ENCODE measurements at regions not wholly inside any gene's neighbourhood (a gene's known extent, or its start where the extent isn't known, plus 50 kb on each side); places are given as distances from the start of the nearest gene placed in this dataset.
A peak's percentile ranks its signal among the peaks of the same experiment; 100 is the strongest.

DNA sequence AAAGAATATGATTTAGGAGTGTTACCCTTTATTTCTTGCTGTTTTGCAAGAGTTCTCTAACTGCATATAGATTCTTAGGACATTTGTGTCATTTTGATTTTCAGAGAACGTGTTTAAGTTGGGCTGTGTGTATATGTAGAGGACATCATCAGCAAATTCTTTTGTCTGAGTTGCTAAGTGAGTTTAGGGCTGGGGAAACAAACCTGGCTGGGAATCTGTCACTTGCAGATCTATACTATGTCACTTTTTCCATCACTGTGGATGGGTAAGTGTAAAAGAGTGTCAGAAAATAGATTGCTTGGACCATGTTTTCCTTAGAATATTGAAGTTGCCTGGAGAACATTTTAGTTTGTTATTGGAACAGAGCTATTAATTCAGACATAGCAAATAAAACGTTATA, 349.1 kb upstream of the NEGR1 start:
- no peak overlapping the region for H4K91ac ChIP-seq (ENCODE audit: low read depth, low read length, poor library complexity)
- no peak overlapping the region for H3K14ac ChIP-seq (ENCODE audit: low read length)
- H2AK5ac ChIP-seq (ENCODE audit: low read depth, low read length), result no peak overlapping the region
- no peaks in the 10 kb centered on the region for H3K4me1 ChIP-seq (ENCODE audit: control insufficient read depth in 2 of 2, insufficient read depth in 1 of 2, low read depth in 1 of 2, low read length in 2 of 2)
- no peaks in the 10 kb centered on the region for H3K36me3 ChIP-seq (replicated peaks in 1 of 2; ENCODE audit: control insufficient read depth in 2 of 2, insufficient read depth in 2 of 2, low read length in 2 of 2)
- H3K4me3 ChIP-seq (ENCODE audit: low read length in 2 of 2), result no peak overlapping the region
- no peaks in the 10 kb centered on the region for H3K27me3 ChIP-seq (ENCODE audit: control insufficient read depth in 3 of 3, insufficient read depth in 3 of 3, low read depth in 1 of 3, low read length in 3 of 3)
- no peaks in the 10 kb centered on the region for H3K79me1 ChIP-seq (ENCODE audit: low read depth, low read length)
- H3K23ac ChIP-seq (ENCODE audit: low read depth, low read length, poor library complexity), result no peak overlapping the region
- H4K8ac ChIP-seq (ENCODE audit: low read depth, low read length), result no peak overlapping the region
- no peak for DNase-seq (ENCODE audit: low spot score)
- WGBS, 2 donors (ENCODE audit: extremely low coverage in 2 of 2, insufficient read length in 2 of 2, insufficient replicate concordance in 1 of 2), result no CpG with 5 or more reads among the region's 2 CpGs
- no peak overlapping the region for H3K9ac ChIP-seq (ENCODE audit: low read depth, low read length, poor library complexity)
- H3K4ac ChIP-seq (ENCODE audit: low read length), result no peak overlapping the region
- no peak overlapping the region for H2BK12ac ChIP-seq (ENCODE audit: low read length)
- no peak overlapping the region for H2BK120ac ChIP-seq (ENCODE audit: low read depth, low read length)
- no peak overlapping the region for H3K18ac ChIP-seq (ENCODE audit: low read length)
- peaks cover 0 to under 1% of the 10 kb centered on the region in 2 donors for H3K9me3 ChIP-seq (replicated peaks in 1 of 2; ENCODE audit: control insufficient read depth in 2 of 2, insufficient read depth in 1 of 2, low read depth in 1 of 2, low read length in 2 of 2)
- H2BK15ac ChIP-seq (ENCODE audit: low read length), result no peak overlapping the region
- peak overlapping the region; percentile 68 for H2AFZ ChIP-seq (ENCODE audit: low read length)
- no peak overlapping the region for H2BK5ac ChIP-seq (ENCODE audit: low read length)
- H3K4me2 ChIP-seq (ENCODE audit: insufficient read depth, low read length, poor library complexity, severe bottlenecking), result no peak overlapping the region
- H3K27ac ChIP-seq (replicated peaks; ENCODE audit: low read length), result no peak overlapping the region

- Histone ChIP-seq H3K4me1 (ENCODE audit: control insufficient read depth in 2 of 2, insufficient read depth in 1 of 2, low read depth in 1 of 2, low read length in 2 of 2) (peaks cover 0 to 2% of the 10 kb centered on the region in 2 donors), H4K8ac (ENCODE audit: low read depth, low read length) (no peak overlapping the region), H3K18ac (ENCODE audit: low read length) (no peak overlapping the region), H3K9ac (ENCODE audit: low read depth, low read length, poor library complexity) (no peak overlapping the region), H3K14ac (ENCODE audit: low read length) (no peak overlapping the region), H3K79me1 (ENCODE audit: low read depth, low read length) (no peaks in the 10 kb centered on the region), H2BK5ac (ENCODE audit: low read length) (no peak overlapping the region), H3K9me3 (replicated peaks in 1 of 2; ENCODE audit: control insufficient read depth in 2 of 2, insufficient read depth in 1 of 2, low read depth in 1 of 2, low read length in 2 of 2) (no peaks in the 10 kb centered on the region), H3K4me3 (ENCODE audit: low read length in 2 of 2) (no peak overlapping the region), H4K91ac (ENCODE audit: low read depth, low read length, poor library complexity) (no peak overlapping the region), H2BK15ac (ENCODE audit: low read length) (no peak overlapping the region), H3K4me2 (ENCODE audit: insufficient read depth, low read length, poor library complexity, severe bottlenecking) (no peak overlapping the region), H2AK5ac (ENCODE audit: low read depth, low read length) (no peak overlapping the region), H3K23ac (ENCODE audit: low read depth, low read length, poor library complexity) (no peak overlapping the region), H3K4ac (ENCODE audit: low read length) (no peak overlapping the region), H2BK120ac (ENCODE audit: low read depth, low read length) (no peak overlapping the region), H2BK12ac (ENCODE audit: low read length) (no peak overlapping the region), H3K27me3 (ENCODE audit: control insufficient read depth in 3 of 3, insufficient read depth in 3 of 3, low read depth in 1 of 3, low read length in 3 of 3) (no peaks in the 10 kb centered on the region), H2AFZ (ENCODE audit: low read length) (peak overlapping the region; percentile 68), H3K36me3 (replicated peaks in 1 of 2; ENCODE audit: control insufficient read depth in 2 of 2, insufficient read depth in 2 of 2, low read length in 2 of 2) (no peaks in the 10 kb centered on the region), H3K27ac (replicated peaks; ENCODE audit: low read length) (no peak overlapping the region)
- WGBS, 2 donors (ENCODE audit: extremely low coverage in 2 of 2, insufficient read length in 2 of 2, insufficient replicate concordance in 1 of 2), result no CpG with 5 or more reads among the region's 4 CpGs
- peak; percentile 50 for DNase-seq (ENCODE audit: low spot score)
These were observed 341.0 kb upstream of the NEGR1 start for GRCh38 chr1:72623299-72623708.

- no peak overlapping the region for H2BK120ac ChIP-seq (ENCODE audit: low read depth, low read length)
- no peaks in the 10 kb centered on the region for H3K79me1 ChIP-seq (ENCODE audit: low read depth, low read length)
- no peak overlapping the region for H2BK12ac ChIP-seq (ENCODE audit: low read length)
- H2BK15ac ChIP-seq (ENCODE audit: low read length), result no peak overlapping the region
- H4K91ac ChIP-seq (ENCODE audit: low read depth, low read length, poor library complexity), result no peak overlapping the region
- no peak overlapping the region for H3K27ac ChIP-seq (replicated peaks; ENCODE audit: low read length)
- H2AFZ ChIP-seq (ENCODE audit: low read length), result no peak overlapping the region
- H2AK5ac ChIP-seq (ENCODE audit: low read depth, low read length), result no peak overlapping the region
- no peak overlapping the region for H3K4me2 ChIP-seq (ENCODE audit: insufficient read depth, low read length, poor library complexity, severe bottlenecking)
- H3K23ac ChIP-seq (ENCODE audit: low read depth, low read length, poor library complexity), result no peak overlapping the region
- no peak overlapping the region for H3K18ac ChIP-seq (ENCODE audit: low read length)
- H3K4me1 ChIP-seq (ENCODE audit: control insufficient read depth in 2 of 2, insufficient read depth in 1 of 2, low read depth in 1 of 2, low read length in 2 of 2), result peaks cover 0 to 2% of the 10 kb centered on the region in 2 donors
- H4K8ac ChIP-seq (ENCODE audit: low read depth, low read length), result no peak overlapping the region
- no peaks in the 10 kb centered on the region for H3K9me3 ChIP-seq (replicated peaks in 1 of 2; ENCODE audit: control insufficient read depth in 2 of 2, insufficient read depth in 1 of 2, low read depth in 1 of 2, low read length in 2 of 2)
- no peaks in the 10 kb centered on the region for H3K27me3 ChIP-seq (ENCODE audit: control insufficient read depth in 3 of 3, insufficient read depth in 3 of 3, low read depth in 1 of 3, low read length in 3 of 3)
- no peak overlapping the region for H3K4ac ChIP-seq (ENCODE audit: low read length)
- H3K36me3 ChIP-seq (replicated peaks in 1 of 2; ENCODE audit: control insufficient read depth in 2 of 2, insufficient read depth in 2 of 2, low read length in 2 of 2), result no peaks in the 10 kb centered on the region
- H3K14ac ChIP-seq (ENCODE audit: low read length), result no peak overlapping the region
- no peak for DNase-seq (ENCODE audit: low spot score)
- H2BK5ac ChIP-seq (ENCODE audit: low read length), result no peak overlapping the region
- H3K9ac ChIP-seq (ENCODE audit: low read depth, low read length, poor library complexity), result no peak overlapping the region
- no CpG with 5 or more reads among the region's 2 CpGs for WGBS, 2 donors (ENCODE audit: extremely low coverage in 2 of 2, insufficient read length in 2 of 2, insufficient replicate concordance in 1 of 2)
- H3K4me3 ChIP-seq (ENCODE audit: low read length in 2 of 2), result no peak overlapping the region
These were observed 338.1 kb upstream of the NEGR1 start for GRCh38 chr1:72620453-72620852.

GRCh38 chr1:72606216-72606810, 324.0 kb upstream of the NEGR1 start:
- Histone ChIP-seq H4K91ac (ENCODE audit: low read depth, low read length, poor library complexity) (no peak overlapping the region), H4K8ac (ENCODE audit: low read depth, low read length) (no peak overlapping the region), H3K27ac (replicated peaks; ENCODE audit: low read length) (no peak overlapping the region), H3K23ac (ENCODE audit: low read depth, low read length, poor library complexity) (no peak overlapping the region), H2AK5ac (ENCODE audit: low read depth, low read length) (no peak overlapping the region), H2BK5ac (ENCODE audit: low read length) (no peak overlapping the region), H3K79me1 (ENCODE audit: low read depth, low read length) (no peaks in the 10 kb centered on the region), H3K14ac (ENCODE audit: low read length) (no peak overlapping the region), H3K27me3 (ENCODE audit: control insufficient read depth in 3 of 3, insufficient read depth in 3 of 3, low read depth in 1 of 3, low read length in 3 of 3) (no peaks in the 10 kb centered on the region), H2AFZ (ENCODE audit: low read length) (peak overlapping the region; percentile 63), H3K4ac (ENCODE audit: low read length) (no peak overlapping the region), H2BK120ac (ENCODE audit: low read depth, low read length) (no peak overlapping the region), H3K9me3 (replicated peaks in 1 of 2; ENCODE audit: control insufficient read depth in 2 of 2, insufficient read depth in 1 of 2, low read depth in 1 of 2, low read length in 2 of 2) (no peaks in the 10 kb centered on the region), H3K18ac (ENCODE audit: low read length) (no peak overlapping the region), H3K36me3 (replicated peaks in 1 of 2; ENCODE audit: control insufficient read depth in 2 of 2, insufficient read depth in 2 of 2, low read length in 2 of 2) (no peaks in the 10 kb centered on the region), H3K9ac (ENCODE audit: low read depth, low read length, poor library complexity) (no peak overlapping the region), H3K4me3 (ENCODE audit: low read length in 2 of 2) (no peak overlapping the region), H3K4me1 (ENCODE audit: control insufficient read depth in 2 of 2, insufficient read depth in 1 of 2, low read depth in 1 of 2, low read length in 2 of 2) (no peaks in the 10 kb centered on the region), H2BK15ac (ENCODE audit: low read length) (no peak overlapping the region), H2BK12ac (ENCODE audit: low read length) (no peak overlapping the region), H3K4me2 (ENCODE audit: insufficient read depth, low read length, poor library complexity, severe bottlenecking) (no peak overlapping the region)
- no peak for DNase-seq (ENCODE audit: low spot score)
- no CpG with 5 or more reads among the region's 3 CpGs for WGBS, 2 donors (ENCODE audit: extremely low coverage in 2 of 2, insufficient read length in 2 of 2, insufficient replicate concordance in 1 of 2)
